ENCODE measurements at regions not wholly inside any gene's neighbourhood (a gene's known extent, or its start where the extent isn't known, plus 50 kb on each side); places are given as distances from the start of the nearest gene placed in this dataset.

GRCh38 chr16:73268366-73268993, 220.6 kb upstream of the ZFHX3 start:
- in situ Hi-C loops (cut with HindIII; ENCODE audit: low pct_unique_long_range_greater_than_20kb, low sequenced_read_pairs) = no loop called here
- TF ChIP-seq JUND (IDR thresholded peaks at IDR 0.05; ENCODE audit: low read depth) = no peak
- no peak for DNase-seq (ENCODE audit: low read depth in 1 of 2, low spot score in 1 of 2)

DNA sequence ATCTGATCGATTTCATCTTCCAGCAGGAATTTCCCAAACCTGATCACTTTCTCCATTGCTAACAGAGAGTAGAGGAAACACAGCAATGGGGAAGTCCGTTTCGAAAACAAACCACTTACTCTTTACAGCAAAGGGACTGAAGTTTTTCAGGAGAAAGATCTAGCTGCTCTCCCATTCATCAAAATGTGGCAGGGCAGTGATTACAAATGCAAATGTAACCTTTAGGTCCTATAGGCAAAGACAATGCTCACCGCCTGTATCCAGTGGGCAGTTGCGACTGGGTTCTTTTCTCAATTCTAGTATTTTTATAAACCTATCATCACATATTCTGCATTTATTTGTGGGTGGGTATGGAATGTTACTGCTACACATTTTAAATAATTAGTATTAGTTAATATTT, 218.0 kb upstream of the ZFHX3 start:
- no peak for TF ChIP-seq JUND (IDR thresholded peaks at IDR 0.05; ENCODE audit: low read depth)
- DNase-seq (ENCODE audit: low read depth in 1 of 2, low spot score in 1 of 2) = no peak
- in situ Hi-C loops (cut with HindIII; ENCODE audit: low pct_unique_long_range_greater_than_20kb, low sequenced_read_pairs) = no loop called here

DNA sequence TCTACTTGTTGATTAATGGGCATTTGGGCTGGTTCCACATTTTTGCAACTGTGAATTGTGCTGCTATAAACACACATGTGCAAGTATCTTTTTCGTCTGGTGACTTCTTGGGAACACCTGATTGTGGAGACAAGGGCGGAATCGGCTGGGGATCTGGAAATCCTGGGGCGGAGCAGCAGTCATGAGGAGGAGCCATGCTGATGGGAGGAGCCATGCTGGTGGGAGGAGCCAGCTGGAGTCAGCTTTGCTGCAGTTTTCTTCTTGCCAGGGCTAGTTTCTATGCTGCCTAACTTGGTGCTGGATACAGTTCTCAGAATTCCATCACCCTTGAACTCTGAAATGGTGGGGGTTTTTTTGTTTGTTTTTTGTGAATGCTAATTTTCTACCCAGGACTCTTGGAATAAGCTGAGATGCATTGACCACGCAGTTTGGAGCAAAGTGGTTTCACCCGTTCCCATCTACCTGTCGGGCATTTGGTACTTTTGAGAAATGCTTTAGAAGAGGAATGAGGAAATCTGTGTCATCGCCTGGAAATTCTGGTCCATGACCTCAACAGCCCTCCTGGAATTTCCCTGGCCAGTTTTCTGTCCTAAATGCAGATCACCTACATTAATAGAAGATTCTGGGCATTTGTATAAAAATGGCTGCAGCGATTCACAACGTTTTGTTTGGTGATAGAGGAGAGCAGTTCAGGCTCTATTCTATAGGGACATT, 217.4 kb upstream of the ZFHX3 start:
- DNase-seq (ENCODE audit: low read depth in 1 of 2, low spot score in 1 of 2) = peak in 1 of 2 experiments; percentile 26
- in situ Hi-C loops (cut with HindIII; ENCODE audit: low pct_unique_long_range_greater_than_20kb, low sequenced_read_pairs) = no loop called here
- no peak for TF ChIP-seq JUND (IDR thresholded peaks at IDR 0.05; ENCODE audit: low read depth)

- in situ Hi-C loops (cut with HindIII; ENCODE audit: low pct_unique_long_range_greater_than_20kb, low sequenced_read_pairs) = no loop called here
- no peak for TF ChIP-seq JUND (IDR thresholded peaks at IDR 0.05; ENCODE audit: low read depth)
These were observed 215.0 kb upstream of the ZFHX3 start for GRCh38 chr16:73262931-73263330.

DNA sequence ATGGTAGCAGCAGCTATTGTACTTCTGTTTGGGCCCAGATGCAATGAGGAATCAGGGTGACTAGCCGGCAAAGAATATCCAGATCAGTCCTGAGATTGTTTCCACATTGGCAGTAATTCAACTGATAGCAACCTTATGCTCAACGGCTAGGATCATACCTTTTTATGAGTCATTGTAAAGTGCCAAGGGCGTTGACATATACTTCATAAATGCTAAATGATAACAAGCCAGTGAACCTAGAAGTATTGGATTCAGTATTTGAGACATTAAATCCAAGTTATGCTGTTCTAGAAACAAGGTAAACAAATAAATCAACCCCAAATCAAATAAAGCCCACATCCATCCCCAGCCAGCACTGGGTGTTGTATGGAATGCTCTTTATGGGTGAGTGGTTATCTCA, 207.1 kb upstream of the ZFHX3 start:
- no peak for DNase-seq (ENCODE audit: low read depth in 1 of 2, low spot score in 1 of 2)
- no peak for TF ChIP-seq JUND (IDR thresholded peaks at IDR 0.05; ENCODE audit: low read depth)
- in situ Hi-C loops (cut with HindIII; ENCODE audit: low pct_unique_long_range_greater_than_20kb, low sequenced_read_pairs) = no loop called here

More at GRCh38 chr16:73262931-73263330, 215.0 kb upstream of the ZFHX3 start:
- DNase-seq (ENCODE audit: low read depth in 1 of 2, low spot score in 1 of 2) = no peak

- TF ChIP-seq JUND (IDR thresholded peaks at IDR 0.05; ENCODE audit: low read depth) = no peak
- in situ Hi-C loops (cut with HindIII; ENCODE audit: low pct_unique_long_range_greater_than_20kb, low sequenced_read_pairs) = no loop called here
- DNase-seq (ENCODE audit: low read depth in 1 of 2, low spot score in 1 of 2) = peak in 1 of 2 experiments; percentile 36
These were observed 206.1 kb upstream of the ZFHX3 start for GRCh38 chr16:73253922-73254480.

GRCh38 chr16:73252446-73252845, 204.5 kb upstream of the ZFHX3 start:
- in situ Hi-C loops (cut with HindIII; ENCODE audit: low pct_unique_long_range_greater_than_20kb, low sequenced_read_pairs) = no loop called here
- TF ChIP-seq JUND (IDR thresholded peaks at IDR 0.05; ENCODE audit: low read depth) = no peak
- no peak for DNase-seq (ENCODE audit: low read depth in 1 of 2, low spot score in 1 of 2)

DNA sequence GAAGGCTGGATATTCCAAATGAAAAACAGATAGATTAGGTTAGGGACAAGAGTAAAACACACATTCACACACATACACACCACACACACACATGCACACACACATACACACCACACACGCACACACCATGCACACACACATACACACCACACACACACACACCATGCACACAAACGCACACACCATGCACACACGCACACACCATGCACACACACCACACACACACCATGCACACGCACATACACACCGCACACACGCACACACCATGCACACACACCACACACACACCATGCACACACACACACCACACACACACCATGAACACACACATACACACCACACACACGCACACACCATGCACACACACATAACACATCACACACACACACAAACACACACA, 203.7 kb upstream of the ZFHX3 start:
- in situ Hi-C loops (cut with HindIII; ENCODE audit: low pct_unique_long_range_greater_than_20kb, low sequenced_read_pairs) = no loop called here
- no peak for DNase-seq (ENCODE audit: low read depth in 1 of 2, low spot score in 1 of 2)
- TF ChIP-seq JUND (IDR thresholded peaks at IDR 0.05; ENCODE audit: low read depth) = no peak

DNA sequence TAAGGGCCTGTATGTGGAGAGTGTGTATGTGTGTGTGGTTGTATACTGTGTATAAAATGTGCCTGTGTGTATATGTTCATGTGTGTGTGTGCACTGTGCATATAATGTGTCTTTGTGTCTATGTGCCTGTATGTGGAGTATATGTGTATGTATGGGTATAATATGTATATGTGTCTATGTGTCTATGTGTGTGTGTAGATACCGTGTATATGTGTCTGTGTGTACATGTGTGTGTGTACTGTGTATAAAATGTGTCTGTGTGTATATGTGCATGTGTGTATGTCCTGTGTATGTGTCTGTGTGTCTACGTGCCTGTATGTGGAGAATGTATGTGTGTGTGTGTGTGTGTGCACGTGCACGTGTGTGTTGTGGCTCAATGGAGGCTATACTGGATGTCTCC, 200.4 kb upstream of the ZFHX3 start:
- no peak for DNase-seq (ENCODE audit: low read depth in 1 of 2, low spot score in 1 of 2)
- no peak for TF ChIP-seq JUND (IDR thresholded peaks at IDR 0.05; ENCODE audit: low read depth)
- in situ Hi-C loops (cut with HindIII; ENCODE audit: low pct_unique_long_range_greater_than_20kb, low sequenced_read_pairs) = no loop called here

DNA sequence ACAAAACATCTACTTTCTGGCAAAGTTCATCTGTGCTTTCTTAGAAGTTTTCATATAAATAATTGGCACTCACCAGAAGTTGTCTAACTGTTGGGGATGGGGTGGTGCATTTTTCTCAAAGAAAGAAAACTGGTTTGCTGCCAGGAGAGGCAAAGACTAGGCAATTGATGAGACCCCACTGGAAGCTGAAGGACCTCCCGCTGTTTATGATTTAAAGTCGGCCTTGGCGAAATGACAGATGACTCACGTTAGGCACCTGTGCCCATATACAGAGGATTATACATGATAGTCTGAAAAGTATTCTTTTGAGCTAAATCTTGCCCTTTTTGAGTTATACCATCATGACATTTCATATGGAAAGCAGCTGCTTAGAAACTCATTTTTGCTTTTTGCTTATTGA, 193.0 kb upstream of the ZFHX3 start:
- in situ Hi-C loops (cut with HindIII; ENCODE audit: low pct_unique_long_range_greater_than_20kb, low sequenced_read_pairs) = no loop called here
- no peak for TF ChIP-seq JUND (IDR thresholded peaks at IDR 0.05; ENCODE audit: low read depth)
- no peak for DNase-seq (ENCODE audit: low read depth in 1 of 2, low spot score in 1 of 2)

DNA sequence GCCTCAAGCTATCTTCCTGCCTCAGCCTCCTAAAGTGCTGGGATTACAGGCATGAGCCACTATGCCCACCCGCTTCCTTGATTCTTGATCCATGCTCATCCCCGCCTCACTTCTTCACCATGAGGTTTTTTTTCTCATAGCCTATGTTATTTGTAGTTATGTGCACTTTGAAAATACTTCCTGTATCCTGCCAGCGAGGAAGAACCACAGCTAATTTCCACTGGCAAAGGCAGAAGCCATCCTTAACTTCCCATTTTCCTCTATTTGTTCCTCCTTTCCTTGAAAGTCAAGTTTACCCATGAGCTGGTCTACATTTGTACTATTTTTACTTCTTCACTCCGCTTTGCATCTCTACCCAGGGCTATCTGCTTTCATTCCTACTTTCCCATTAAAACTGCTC, 189.7 kb upstream of the ZFHX3 start:
- DNase-seq (ENCODE audit: low read depth in 1 of 2, low spot score in 1 of 2) = no peak
- TF ChIP-seq JUND (IDR thresholded peaks at IDR 0.05; ENCODE audit: low read depth) = no peak
- in situ Hi-C loops (cut with HindIII; ENCODE audit: low pct_unique_long_range_greater_than_20kb, low sequenced_read_pairs) = no loop called here

GRCh38 chr16:73234496-73234895, 186.6 kb upstream of the ZFHX3 start:
- TF ChIP-seq JUND (IDR thresholded peaks at IDR 0.05; ENCODE audit: low read depth) = no peak
- in situ Hi-C loops (cut with HindIII; ENCODE audit: low pct_unique_long_range_greater_than_20kb, low sequenced_read_pairs) = no loop called here
- DNase-seq (ENCODE audit: low read depth in 1 of 2, low spot score in 1 of 2) = no peak

DNA sequence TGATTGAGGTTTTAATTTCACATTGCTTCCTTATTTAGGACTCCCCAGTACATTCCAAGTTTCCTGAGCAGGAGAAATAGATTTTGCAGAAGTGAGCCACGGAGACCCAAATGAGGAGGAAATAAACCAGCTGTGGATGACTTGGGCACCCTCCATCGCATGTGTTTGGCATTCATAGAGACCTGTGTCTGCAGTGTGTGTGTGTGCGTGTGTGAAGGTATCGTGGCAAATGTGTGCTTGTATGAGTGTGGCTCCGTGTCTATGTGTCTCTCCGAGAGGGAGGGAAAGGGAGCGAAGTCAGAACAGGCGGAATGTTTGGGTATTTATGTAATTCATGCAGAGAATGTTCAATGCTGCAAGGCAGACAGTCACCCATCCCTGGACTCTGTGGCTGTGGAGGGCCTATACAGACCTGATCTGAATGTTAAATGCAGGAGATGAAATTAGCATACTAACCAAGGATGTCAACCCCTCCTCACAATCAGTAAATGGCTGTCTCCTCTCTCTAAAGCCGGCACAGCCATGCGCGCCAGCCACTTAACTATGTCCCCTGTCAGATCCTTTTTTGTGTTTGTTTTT, 186.0 kb upstream of the ZFHX3 start:
- TF ChIP-seq JUND (IDR thresholded peaks at IDR 0.05; ENCODE audit: low read depth) = no peak
- no peak for DNase-seq (ENCODE audit: low read depth in 1 of 2, low spot score in 1 of 2)
- in situ Hi-C loops (cut with HindIII; ENCODE audit: low pct_unique_long_range_greater_than_20kb, low sequenced_read_pairs) = no loop called here

Data from T47D (cell line).